H9 (cell line): ENCODE measurements at regions not wholly inside any gene's neighbourhood (a gene's known extent, or its start where the extent isn't known, plus 50 kb on each side); places are given as distances from the start of the nearest gene placed in this dataset.

ENCODE experiments used
- DNase-seq: peaks from one replicate; pipeline ENCODE4 v3.0.0-alpha.2; 2017
- H2AFZ ChIP-seq: one replicate; pipeline ENCODE4 v1.6.1; 2013; ENCODE audit warnings: mild to moderate bottlenecking, low read length, control low read depth, moderate library complexity
- H2AK5ac ChIP-seq: 2 replicates; pipeline ENCODE4 v1.6.1; 2013; ENCODE audit warnings: low read length, control low read depth, mixed read lengths; ENCODE audit not compliant: insufficient read length
- H2BK120ac ChIP-seq: one replicate; pipeline ENCODE4 v1.6.1; 2013; ENCODE audit warnings: low read depth, mild to moderate bottlenecking, low read length, control low read depth, inconsistent platforms; ENCODE audit not compliant: poor library complexity, severe bottlenecking
- H2BK12ac ChIP-seq: 2 replicates; pipeline ENCODE4 v1.6.1; 2013; ENCODE audit warnings: low read length, control low read depth, mixed read lengths, low read depth; ENCODE audit not compliant: insufficient read length
- H2BK15ac ChIP-seq: 2 replicates; pipeline ENCODE4 v1.6.1; 2013; ENCODE audit warnings: low read depth, low read length, control low read depth
- H2BK20ac ChIP-seq: one replicate; pipeline ENCODE4 v1.6.1; 2013; ENCODE audit warnings: low read depth, mild to moderate bottlenecking, low read length, control low read depth, inconsistent platforms; ENCODE audit not compliant: poor library complexity, severe bottlenecking
- H2BK5ac ChIP-seq: 2 replicates; pipeline ENCODE4 v1.6.1; 2013; ENCODE audit warnings: low read length, control low read depth, mixed read lengths; ENCODE audit not compliant: insufficient read length
- H3K14ac ChIP-seq: 2 replicates; pipeline ENCODE4 v1.6.1; 2013; ENCODE audit warnings: low read length, control low read depth; ENCODE audit not compliant: insufficient read depth
- H3K18ac ChIP-seq: 2 replicates; pipeline ENCODE4 v1.6.1; 2013; ENCODE audit warnings: low read depth, mild to moderate bottlenecking, mixed read lengths, low read length, control low read depth; ENCODE audit not compliant: insufficient read length
- H3K23ac ChIP-seq: 2 replicates; pipeline ENCODE4 v1.6.1; 2013; ENCODE audit warnings: low read length, control low read depth, mixed read lengths, low read depth; ENCODE audit not compliant: insufficient read length
- H3K23me2 ChIP-seq: 2 replicates; pipeline ENCODE4 v1.6.1; 2013; ENCODE audit warnings: low read depth, mild to moderate bottlenecking, mixed read lengths, low read length, control low read depth; ENCODE audit not compliant: insufficient read length, poor library complexity, severe bottlenecking
- H3K27ac ChIP-seq: 2 replicates; pipeline ENCODE4 v1.5.1; 2013; ENCODE audit warnings: low read length, control low read depth, mixed read lengths, low read depth; ENCODE audit not compliant: insufficient read length
- H3K27me3 ChIP-seq: 2 replicates; pipeline ENCODE4 v1.6.1; 2013; ENCODE audit warnings: low read length, control low read depth, inconsistent platforms; ENCODE audit not compliant: insufficient read depth
- H3K4ac ChIP-seq: 2 replicates; pipeline ENCODE4 v1.6.1; 2013; ENCODE audit warnings: low read depth, mild to moderate bottlenecking, control low read depth, inconsistent platforms, low read length, moderate library complexity
- H3K4me1 ChIP-seq: 2 replicates; pipeline ENCODE4 v1.6.1; 2013; ENCODE audit warnings: low read length, control low read depth, inconsistent platforms; ENCODE audit not compliant: insufficient read depth
- H3K4me2 ChIP-seq: 2 replicates; pipeline ENCODE4 v1.6.1; 2013; ENCODE audit warnings: low read length, control low read depth, mixed read lengths; ENCODE audit not compliant: insufficient read length, insufficient read depth
- H3K56ac ChIP-seq: 2 replicates; pipeline ENCODE4 v1.6.1; 2013; ENCODE audit warnings: low read depth, mild to moderate bottlenecking, mixed read lengths, low read length, control low read depth; ENCODE audit not compliant: insufficient read length
- H3K79me1 ChIP-seq: 2 replicates; pipeline ENCODE4 v1.6.1; 2013; ENCODE audit warnings: low read depth, mild to moderate bottlenecking, moderate library complexity, low read length, control low read depth, inconsistent platforms; ENCODE audit not compliant: insufficient read depth, poor library complexity, severe bottlenecking
- H3K79me2 ChIP-seq: 2 replicates; pipeline ENCODE4 v1.6.1; 2013; ENCODE audit warnings: low read length, control low read depth, inconsistent platforms; ENCODE audit not compliant: insufficient read depth
- H3K9ac ChIP-seq: 2 replicates; pipeline ENCODE4 v1.6.1; 2013; ENCODE audit warnings: low read length, control low read depth, mixed read lengths; ENCODE audit not compliant: insufficient read length; ENCODE audit errors: extremely low read depth
- H3K9me3 ChIP-seq: one replicate; pipeline ENCODE4 v1.6.1; 2013; ENCODE audit warnings: low read depth, low read length, inconsistent platforms; ENCODE audit not compliant: control insufficient read depth
- H3T11ph ChIP-seq: one replicate; pipeline ENCODE4 v1.6.1; 2013; ENCODE audit warnings: mild to moderate bottlenecking, low read length, control low read depth, inconsistent platforms
- H4K20me1 ChIP-seq: one replicate; pipeline ENCODE4 v1.6.1; 2013; ENCODE audit not compliant: control insufficient read depth, insufficient read length, insufficient read depth
- H4K5ac ChIP-seq: 2 replicates; pipeline ENCODE4 v1.6.1; 2013; ENCODE audit warnings: low read depth, mild to moderate bottlenecking, mixed read lengths, low read length, control low read depth; ENCODE audit not compliant: insufficient read length
- H4K8ac ChIP-seq: replicated peaks from 2 replicates; pipeline ENCODE4 v1.6.1; 2013; ENCODE audit warnings: low read length, control low read depth, mixed read lengths, low read depth; ENCODE audit not compliant: insufficient read length
- H4K91ac ChIP-seq: 2 replicates; pipeline ENCODE4 v1.6.1; 2013; ENCODE audit warnings: low read depth, mild to moderate bottlenecking, moderate library complexity, mixed read lengths, low read length, control low read depth; ENCODE audit not compliant: insufficient read length
- H3K27ac Mint-ChIP-seq, 3 experiments: 2 replicates in 2 of 3; 3 replicates in 1 of 3; pipeline ENCODE4 v1.8.0; 2020 to 2021; ENCODE audit warnings: mixed read lengths in 3 of 3, mild to moderate bottlenecking in 1 of 3, moderate library complexity in 1 of 3
- H3K27me3 Mint-ChIP-seq: 2 replicates; pipeline ENCODE4 v1.8.0; 2021; ENCODE audit warnings: low read depth, mild to moderate bottlenecking, moderate library complexity, mixed read lengths
- H3K36me3 Mint-ChIP-seq, 3 experiments: 2 replicates in 2 of 3; 3 replicates in 1 of 3; pipeline ENCODE4 v1.8.0; 2020 to 2021; ENCODE audit warnings: low read depth in 3 of 3, mixed read lengths in 3 of 3; ENCODE audit not compliant: insufficient read depth in 1 of 3
- H3K4me1 Mint-ChIP-seq, 2 experiments: 2 replicates each; pipeline ENCODE4 v1.8.0; 2020; ENCODE audit warnings: mixed read lengths in 2 of 2
- H3K4me3 Mint-ChIP-seq, 2 experiments: 2 replicates in 1 of 2; 3 replicates in 1 of 2; pipeline ENCODE4 v1.8.0; 2020 to 2021; ENCODE audit warnings: mild to moderate bottlenecking in 2 of 2, mixed read lengths in 2 of 2, moderate library complexity in 1 of 2
- H3K9me3 Mint-ChIP-seq, 2 experiments: 2 replicates in 1 of 2; 3 replicates in 1 of 2; pipeline ENCODE4 v1.8.0; 2020; ENCODE audit warnings: mild to moderate bottlenecking in 2 of 2, mixed read lengths in 2 of 2, moderate library complexity in 1 of 2
- WGBS: extraction: QIAGEN DNeasy Blood & Tissue Kit; methylation state at CpG from one replicate; pipeline ENCODE4 v1.1.7; 2013; ENCODE audit warnings: missing lambda C conversion rate, low lambda C conversion rate, mixed read lengths; ENCODE audit not compliant: insufficient read length; ENCODE audit errors: extremely low coverage; 5-methylcytosine and 5-hydroxymethylcytosine counted together
- TF ChIP-seq, protein P1 (sequence below): fragments of 200-600 bp; sonication (generic); conservative IDR thresholded peaks from 3 replicates; pipeline ENCODE4 v1.8.0; 2021; ENCODE audit warnings: antibody characterized with exemption, mild to moderate bottlenecking

DNA sequence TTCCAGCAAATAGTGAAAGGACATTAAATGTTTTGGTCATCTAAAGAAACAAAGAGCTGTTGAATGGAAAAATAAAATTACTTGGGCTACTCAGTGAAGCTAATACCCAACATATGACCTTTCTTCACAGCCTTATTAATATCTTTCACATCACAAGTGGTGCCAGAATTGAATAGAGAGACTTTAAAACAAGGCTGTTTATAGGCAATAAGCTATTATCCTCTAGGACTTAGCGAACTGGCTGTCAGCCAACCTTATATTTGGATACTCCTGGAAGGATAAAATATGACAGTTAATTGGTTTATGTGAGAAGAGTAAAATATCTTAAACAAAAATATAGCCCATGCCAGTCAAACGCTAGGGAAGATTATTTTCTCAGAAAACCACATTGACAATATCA is 225.5 kb upstream of the BLID start:
- Mint-ChIP-seq H3K4me3 (no peak overlapping the region), H3K27ac (no peak overlapping the region), H3K9me3 (no peaks in the 10 kb centered on the region), H3K4me1 (peaks cover 3 to 4% of the 10 kb centered on the region in 2 experiments; a peak in 1 of 4 replicates), H3K27me3 (no peaks in the 10 kb centered on the region), H3K36me3 (no peaks in the 10 kb centered on the region)
- Histone ChIP-seq H3K79me2 (no peaks in the 10 kb centered on the region), H3K18ac (no peak overlapping the region), H4K20me1 (no peaks in the 10 kb centered on the region), H3K14ac (no peak overlapping the region), H4K91ac (no peak overlapping the region), H4K8ac (no peak overlapping the region), H3K23me2 (no peaks in the 10 kb centered on the region), H3K4me2 (no peak overlapping the region), H3K4ac (no peak overlapping the region), H2AK5ac (no peak overlapping the region), H3K27me3 (no peaks in the 10 kb centered on the region), H2BK20ac (no peak overlapping the region), H2BK120ac (no peak overlapping the region), H2BK5ac (no peak overlapping the region), H2AFZ (no peak overlapping the region), H3K9me3 (no peaks in the 10 kb centered on the region), H3K27ac (no peak overlapping the region), H3K79me1 (no peaks in the 10 kb centered on the region), H2BK15ac (no peak overlapping the region), H3K56ac (no peak overlapping the region), H3K9ac (no peak overlapping the region), H2BK12ac (no peak overlapping the region), H4K5ac (no peak overlapping the region), H3K4me1 (no peaks in the 10 kb centered on the region), H3K23ac (no peak overlapping the region), H3T11ph (no peak overlapping the region)
- no CpG with 5 or more reads among the region's 2 CpGs for WGBS
- TF ChIP-seq, protein P1, sequence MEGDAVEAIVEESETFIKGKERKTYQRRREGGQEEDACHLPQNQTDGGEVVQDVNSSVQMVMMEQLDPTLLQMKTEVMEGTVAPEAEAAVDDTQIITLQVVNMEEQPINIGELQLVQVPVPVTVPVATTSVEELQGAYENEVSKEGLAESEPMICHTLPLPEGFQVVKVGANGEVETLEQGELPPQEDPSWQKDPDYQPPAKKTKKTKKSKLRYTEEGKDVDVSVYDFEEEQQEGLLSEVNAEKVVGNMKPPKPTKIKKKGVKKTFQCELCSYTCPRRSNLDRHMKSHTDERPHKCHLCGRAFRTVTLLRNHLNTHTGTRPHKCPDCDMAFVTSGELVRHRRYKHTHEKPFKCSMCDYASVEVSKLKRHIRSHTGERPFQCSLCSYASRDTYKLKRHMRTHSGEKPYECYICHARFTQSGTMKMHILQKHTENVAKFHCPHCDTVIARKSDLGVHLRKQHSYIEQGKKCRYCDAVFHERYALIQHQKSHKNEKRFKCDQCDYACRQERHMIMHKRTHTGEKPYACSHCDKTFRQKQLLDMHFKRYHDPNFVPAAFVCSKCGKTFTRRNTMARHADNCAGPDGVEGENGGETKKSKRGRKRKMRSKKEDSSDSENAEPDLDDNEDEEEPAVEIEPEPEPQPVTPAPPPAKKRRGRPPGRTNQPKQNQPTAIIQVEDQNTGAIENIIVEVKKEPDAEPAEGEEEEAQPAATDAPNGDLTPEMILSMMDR, result no peak
- no peak for DNase-seq
